ENCODE measurements at regions not wholly inside any gene's neighbourhood (a gene's known extent, or its start where the extent isn't known, plus 50 kb on each side); places are given as distances from the start of the nearest gene placed in this dataset.

- BruUV-seq (replicated peaks): no TSS peak
- H3K27ac ChIP-seq (ENCODE audit: low read depth, low read length, poor library complexity, severe bottlenecking): peak overlapping the region; percentile 88
- peaks cover 21% of the 10 kb centered on the region for H3K9me3 ChIP-seq (ENCODE audit: low read depth, low read length, poor library complexity, severe bottlenecking)
- TF ChIP-seq, protein P1, sequence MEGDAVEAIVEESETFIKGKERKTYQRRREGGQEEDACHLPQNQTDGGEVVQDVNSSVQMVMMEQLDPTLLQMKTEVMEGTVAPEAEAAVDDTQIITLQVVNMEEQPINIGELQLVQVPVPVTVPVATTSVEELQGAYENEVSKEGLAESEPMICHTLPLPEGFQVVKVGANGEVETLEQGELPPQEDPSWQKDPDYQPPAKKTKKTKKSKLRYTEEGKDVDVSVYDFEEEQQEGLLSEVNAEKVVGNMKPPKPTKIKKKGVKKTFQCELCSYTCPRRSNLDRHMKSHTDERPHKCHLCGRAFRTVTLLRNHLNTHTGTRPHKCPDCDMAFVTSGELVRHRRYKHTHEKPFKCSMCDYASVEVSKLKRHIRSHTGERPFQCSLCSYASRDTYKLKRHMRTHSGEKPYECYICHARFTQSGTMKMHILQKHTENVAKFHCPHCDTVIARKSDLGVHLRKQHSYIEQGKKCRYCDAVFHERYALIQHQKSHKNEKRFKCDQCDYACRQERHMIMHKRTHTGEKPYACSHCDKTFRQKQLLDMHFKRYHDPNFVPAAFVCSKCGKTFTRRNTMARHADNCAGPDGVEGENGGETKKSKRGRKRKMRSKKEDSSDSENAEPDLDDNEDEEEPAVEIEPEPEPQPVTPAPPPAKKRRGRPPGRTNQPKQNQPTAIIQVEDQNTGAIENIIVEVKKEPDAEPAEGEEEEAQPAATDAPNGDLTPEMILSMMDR (conservative IDR thresholded peaks at IDR 0.05; ENCODE audit: low read depth, low read length): no peak
- TF ChIP-seq EZH2 (IDR thresholded peaks at IDR 0.05; ENCODE audit: borderline replicate concordance, low read depth, low read length, poor library complexity, severe bottlenecking): no peak
- intact Hi-C loops (cut with micrococcal nuclease; ENCODE audit: unreplicated experiment): no loop called here
- peak; percentile 78 for DNase-seq (ENCODE audit: low spot score)
- H3K4me1 ChIP-seq (ENCODE audit: insufficient read depth, low read length, poor library complexity, severe bottlenecking): peaks cover 58% of the 10 kb centered on the region
- no peaks in the 10 kb centered on the region for H3K27me3 ChIP-seq (replicated peaks; ENCODE audit: insufficient read depth, low read depth, low read length, poor library complexity)
- no peak overlapping the region for H3K4me3 ChIP-seq (ENCODE audit: low read depth, low read length, poor library complexity, severe bottlenecking)
- H3K36me3 ChIP-seq (ENCODE audit: insufficient read depth, low read length, poor library complexity, severe bottlenecking): no peaks in the 10 kb centered on the region
- CTCF ChIA-PET: no interaction called here
- POLR2A ChIA-PET (ENCODE audit: low non-redundant PET): interaction anchor here (0.5 kb wide), 1 partner anchor 49 kb away, joined by 3 read pairs; no protein-coding TSS in a partner anchor
These were observed 56.5 kb upstream of the ARX start for GRCh38 chrX:25072247-25072646.

DNA sequence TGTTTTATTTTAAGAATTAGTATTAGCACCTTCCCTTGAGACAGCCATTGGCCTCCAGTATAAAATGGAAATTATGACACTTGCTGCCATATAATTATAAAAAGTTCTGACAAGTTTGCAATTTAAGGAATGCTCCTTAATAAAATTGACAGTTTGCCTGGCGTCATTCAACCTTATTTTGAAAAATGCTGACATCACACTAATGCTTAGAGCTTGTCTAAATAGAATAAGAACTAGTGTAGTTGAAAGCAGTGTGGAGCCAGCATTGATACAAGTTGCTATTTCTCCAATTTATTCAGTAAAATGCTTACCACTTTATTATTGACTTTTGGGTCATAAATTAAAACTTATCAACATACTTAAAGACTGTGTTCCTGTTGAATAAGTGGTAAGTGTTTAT, 54.3 kb upstream of the ARX start:
- Histone ChIP-seq H3K36me3 (ENCODE audit: insufficient read depth, low read length, poor library complexity, severe bottlenecking) (no peaks in the 10 kb centered on the region), H3K27me3 (replicated peaks; ENCODE audit: insufficient read depth, low read depth, low read length, poor library complexity) (no peaks in the 10 kb centered on the region), H3K9me3 (ENCODE audit: low read depth, low read length, poor library complexity, severe bottlenecking) (peaks cover 21% of the 10 kb centered on the region), H3K4me1 (ENCODE audit: insufficient read depth, low read length, poor library complexity, severe bottlenecking) (peaks cover 60% of the 10 kb centered on the region), H3K27ac (ENCODE audit: low read depth, low read length, poor library complexity, severe bottlenecking) (no peak overlapping the region), H3K4me3 (ENCODE audit: low read depth, low read length, poor library complexity, severe bottlenecking) (no peak overlapping the region)
- no peak for TF ChIP-seq EZH2 (IDR thresholded peaks at IDR 0.05; ENCODE audit: borderline replicate concordance, low read depth, low read length, poor library complexity, severe bottlenecking)
- TF ChIP-seq, protein P1 (conservative IDR thresholded peaks at IDR 0.05; ENCODE audit: low read depth, low read length): no peak
- intact Hi-C loops (cut with micrococcal nuclease; ENCODE audit: unreplicated experiment): no loop called here
- ChIA-PET CTCF (no interaction called here), POLR2A (ENCODE audit: low non-redundant PET) (no interaction called here)
- BruUV-seq (replicated peaks): no TSS peak
- DNase-seq (ENCODE audit: low spot score): no peak

- peaks cover 60% of the 10 kb centered on the region for H3K4me1 ChIP-seq (ENCODE audit: insufficient read depth, low read length, poor library complexity, severe bottlenecking)
- no peak for DNase-seq (ENCODE audit: low spot score)
- BruUV-seq (replicated peaks): no TSS peak
- no peak overlapping the region for H3K27ac ChIP-seq (ENCODE audit: low read depth, low read length, poor library complexity, severe bottlenecking)
- intact Hi-C loops (cut with micrococcal nuclease; ENCODE audit: unreplicated experiment): loop anchor here (5.0 kb wide), 1 partner anchor 47 kb away; no protein-coding TSS in a partner anchor
- ChIA-PET CTCF (no interaction called here), POLR2A (ENCODE audit: low non-redundant PET) (no interaction called here)
- H3K4me3 ChIP-seq (ENCODE audit: low read depth, low read length, poor library complexity, severe bottlenecking): no peak overlapping the region
- TF ChIP-seq, protein P1 (conservative IDR thresholded peaks at IDR 0.05; ENCODE audit: low read depth, low read length): no peak
- no peak for TF ChIP-seq EZH2 (IDR thresholded peaks at IDR 0.05; ENCODE audit: borderline replicate concordance, low read depth, low read length, poor library complexity, severe bottlenecking)
- H3K9me3 ChIP-seq (ENCODE audit: low read depth, low read length, poor library complexity, severe bottlenecking): peaks cover 21% of the 10 kb centered on the region
- no peaks in the 10 kb centered on the region for H3K27me3 ChIP-seq (replicated peaks; ENCODE audit: insufficient read depth, low read depth, low read length, poor library complexity)
- H3K36me3 ChIP-seq (ENCODE audit: insufficient read depth, low read length, poor library complexity, severe bottlenecking): no peaks in the 10 kb centered on the region
These were observed 53.4 kb upstream of the ARX start for GRCh38 chrX:25069209-25069608.

All from A673 (cell line).